GM12874 (cell line): ENCODE measurements at regions not wholly inside any gene's neighbourhood (a gene's known extent, or its start where the extent isn't known, plus 50 kb on each side); places are given as distances from the start of the nearest gene placed in this dataset.

ENCODE experiments used
- CTCF ChIP-seq: IDR thresholded peaks from 2 replicates; pipeline ENCODE4 v1.5.1; 2011; ENCODE audit warnings: low read depth, mild to moderate bottlenecking, control low read depth, low read length, moderate library complexity; ENCODE audit not compliant: insufficient read depth

GRCh38 chr4:19216476-19216875 is 1035.2 kb upstream of the SLIT2 start:
- no peak for TF ChIP-seq CTCF

- TF ChIP-seq CTCF = no peak
Observed at GRCh38 chr4:19214591-19215186, 1037.0 kb upstream of the SLIT2 start.

GRCh38 chr4:19213388-19213787 is 1038.3 kb upstream of the SLIT2 start:
- no peak for TF ChIP-seq CTCF

- no peak for TF ChIP-seq CTCF
Observed at GRCh38 chr4:19205853-19206252, 1045.9 kb upstream of the SLIT2 start.

GRCh38 chr4:19195696-19196095 is 1056.0 kb upstream of the SLIT2 start:
- TF ChIP-seq CTCF = no peak

GRCh38 chr4:19194672-19195071 is 1057.0 kb upstream of the SLIT2 start:
- TF ChIP-seq CTCF = no peak

- no peak for TF ChIP-seq CTCF
Observed at GRCh38 chr4:19193274-19193981, 1058.3 kb upstream of the SLIT2 start.
